GM10266 (cell line): ENCODE measurements at regions not wholly inside any gene's neighbourhood (a gene's known extent, or its start where the extent isn't known, plus 50 kb on each side); places are given as distances from the start of the nearest gene placed in this dataset.
"Not testable (repeated sequence)": the region's sequence is repeated elsewhere in the genome, so short reads cannot be mapped to it uniquely, and the experiment has no call there.

Source experiments
- DNase-seq: peaks from one replicate; pipeline ENCODE4 v3.0.0; 2012; ENCODE audit errors: extremely low spot score
- CTCF ChIP-seq: IDR thresholded peaks from 2 replicates; pipeline ENCODE4 v1.5.1; 2012; ENCODE audit warnings: mild to moderate bottlenecking, low read depth; ENCODE audit not compliant: control insufficient read depth, insufficient read depth; ENCODE audit errors: missing control alignments

- no peak for DNase-seq
Measured at GRCh38 chr17:20852990-20853370, 189.8 kb downstream of the USP22 start.

GRCh38 chr17:20855910-20856470, 186.8 kb downstream of the USP22 start:
- not testable (repeated sequence) for DNase-seq

More at GRCh38 chr17:20852990-20853370, 189.8 kb downstream of the USP22 start:
- TF ChIP-seq CTCF = no peak

GRCh38 chr17:20866444-20867209, 176.2 kb downstream of the USP22 start:
- not testable (repeated sequence) for DNase-seq

GRCh38 chr17:20867436-20867937, 175.3 kb downstream of the USP22 start:
- not testable (repeated sequence) for DNase-seq

GRCh38 chr17:20867938-20868661, 174.7 kb downstream of the USP22 start:
- not testable (repeated sequence) for DNase-seq

- not testable (repeated sequence) for DNase-seq
Measured at GRCh38 chr17:20868662-20869007, 174.2 kb downstream of the USP22 start.

- DNase-seq = not testable (repeated sequence)
Measured at GRCh38 chr17:20873173-20873572, 169.6 kb downstream of the USP22 start.

GRCh38 chr17:20873688-20874328, 169.0 kb downstream of the USP22 start:
- DNase-seq = not testable (repeated sequence)

GRCh38 chr17:20877384-20877783, 165.4 kb downstream of the USP22 start:
- not testable (repeated sequence) for DNase-seq

- no peak for DNase-seq
- TF ChIP-seq CTCF = no peak
Measured at GRCh38 chr17:20890338-20890737, 152.5 kb downstream of the USP22 start.

- not testable (repeated sequence) for DNase-seq
Measured at GRCh38 chr17:20895426-20895825, 147.4 kb downstream of the USP22 start.

GRCh38 chr17:20896153-20896649, 146.6 kb downstream of the USP22 start:
- no peak for TF ChIP-seq CTCF
- no peak for DNase-seq

- DNase-seq = not testable (repeated sequence)
Measured at GRCh38 chr17:20898726-20899125, 144.1 kb downstream of the USP22 start.

- DNase-seq = not testable (repeated sequence)
Measured at GRCh38 chr17:20902496-20902895, 140.3 kb downstream of the USP22 start.

- DNase-seq = not testable (repeated sequence)
Measured at GRCh38 chr17:20903549-20903948, 139.3 kb downstream of the USP22 start.
